HG02852 (cell line): ENCODE measurements at regions not wholly inside any gene's neighbourhood (a gene's known extent, or its start where the extent isn't known, plus 50 kb on each side); places are given as distances from the start of the nearest gene placed in this dataset.

Source experiments
- ATAC-seq: cut with Tn5 transposase; IDR thresholded peaks from one replicate; pipeline ENCODE4 v1.9.1; 2021; ENCODE audit warnings: mild to moderate bottlenecking, moderate library complexity; ENCODE audit not compliant: unreplicated experiment

GRCh38 chr11:41955635-41956400, 496.4 kb upstream of the LRRC4C start:
- no peak for ATAC-seq

- ATAC-seq, result no peak
Observed at GRCh38 chr11:41963406-41963805, 504.0 kb upstream of the LRRC4C start.

- no peak for ATAC-seq
Observed at GRCh38 chr11:41970681-41971080, 511.2 kb upstream of the LRRC4C start.

- no peak for ATAC-seq
Observed at GRCh38 chr11:41971592-41971991, 512.1 kb upstream of the LRRC4C start.

- ATAC-seq, result no peak
Observed at GRCh38 chr11:41978945-41979344, 519.5 kb upstream of the LRRC4C start.

- ATAC-seq, result no peak
Observed at GRCh38 chr11:41980741-41981140, 521.3 kb upstream of the LRRC4C start.

GRCh38 chr11:41982276-41982675, 522.8 kb upstream of the LRRC4C start:
- no peak for ATAC-seq

- ATAC-seq, result no peak
Observed at GRCh38 chr11:41982975-41983374, 523.5 kb upstream of the LRRC4C start.

- no peak for ATAC-seq
Observed at GRCh38 chr11:41983475-41983874, 524.0 kb upstream of the LRRC4C start.

- ATAC-seq, result no peak
Observed at GRCh38 chr11:41984023-41984422, 524.6 kb upstream of the LRRC4C start.

- ATAC-seq, result no peak
Observed at GRCh38 chr11:41985799-41986198, 526.3 kb upstream of the LRRC4C start.

GRCh38 chr11:41988951-41989572, 529.6 kb upstream of the LRRC4C start:
- no peak for ATAC-seq

GRCh38 chr11:41989823-41990380, 530.5 kb upstream of the LRRC4C start:
- ATAC-seq, result no peak

GRCh38 chr11:41996533-41996932, 537.1 kb upstream of the LRRC4C start:
- no peak for ATAC-seq

GRCh38 chr11:41997844-41998401, 538.5 kb upstream of the LRRC4C start:
- no peak for ATAC-seq

- ATAC-seq, result no peak
Observed at GRCh38 chr11:41999066-41999465, 539.6 kb upstream of the LRRC4C start.

GRCh38 chr11:42003801-42004200, 544.3 kb upstream of the LRRC4C start:
- ATAC-seq, result no peak

GRCh38 chr11:42006766-42007165, 547.3 kb upstream of the LRRC4C start:
- ATAC-seq, result no peak

- no peak for ATAC-seq
Observed at GRCh38 chr11:42012271-42012670, 552.8 kb upstream of the LRRC4C start.

GRCh38 chr11:42013656-42014201, 554.3 kb upstream of the LRRC4C start:
- no peak for ATAC-seq

- no peak for ATAC-seq
Observed at GRCh38 chr11:42021911-42022310, 562.5 kb upstream of the LRRC4C start.

- no peak for ATAC-seq
Observed at GRCh38 chr11:42023267-42023666, 563.8 kb upstream of the LRRC4C start.
